Fibroblast of lung (primary cell): ENCODE measurements at regions not wholly inside any gene's neighbourhood (a gene's known extent, or its start where the extent isn't known, plus 50 kb on each side); places are given as distances from the start of the nearest gene placed in this dataset.

Source experiments
- DNase-seq, 2 donors: peaks; one replicate each; pipeline versions ENCODE4 v3.0.0 to v3.0.0-alpha.2; 2010; ENCODE audit warnings: low read depth in 2 of 2
- H2AFZ ChIP-seq: 2 replicates; pipeline ENCODE4 v1.5.1; 2012; ENCODE audit warnings: low read length, control low read depth, inconsistent platforms
- H3K27ac ChIP-seq: 2 replicates; pipeline ENCODE4 v1.5.1; 2011; ENCODE audit warnings: low read length, control low read depth; ENCODE audit not compliant: insufficient read depth
- H3K27me3 ChIP-seq: 2 replicates; pipeline ENCODE4 v1.5.1; 2011; ENCODE audit warnings: mild to moderate bottlenecking, low read length; ENCODE audit not compliant: control insufficient read depth, insufficient read depth
- H3K36me3 ChIP-seq: 2 replicates; pipeline ENCODE4 v1.5.1; 2011; ENCODE audit warnings: low read length; ENCODE audit not compliant: control insufficient read depth, insufficient read depth
- H3K4me1 ChIP-seq: 2 replicates; pipeline ENCODE4 v1.5.1; 2011; ENCODE audit warnings: low read length; ENCODE audit not compliant: control insufficient read depth, insufficient read depth; ENCODE audit errors: extremely low read depth
- H3K4me2 ChIP-seq: 2 replicates; pipeline ENCODE4 v1.5.1; 2011; ENCODE audit warnings: low read length, control low read depth; ENCODE audit not compliant: insufficient read depth; ENCODE audit errors: extremely low read depth
- H3K4me3 ChIP-seq, 4 experiments: fragments of 200-600 bp in 1 of 4; sonication (generic) in 1 of 4; replicated peaks in 1 of 4; 2 replicates each; pipeline ENCODE4 v1.5.1; 2011 to 2016; ENCODE audit warnings: low read length in 4 of 4, low read depth in 3 of 4, mild to moderate bottlenecking in 3 of 4, control low read depth in 2 of 4, inconsistent platforms in 1 of 4, mixed read lengths in 1 of 4; ENCODE audit not compliant: insufficient read depth in 1 of 4; ENCODE audit errors: control extremely low read depth in 1 of 4
- H3K79me2 ChIP-seq: 2 replicates; pipeline ENCODE4 v1.5.1; 2012; ENCODE audit warnings: mild to moderate bottlenecking, low read length, inconsistent platforms; ENCODE audit not compliant: control insufficient read depth, insufficient read depth
- H3K9ac ChIP-seq: 2 replicates; pipeline ENCODE4 v1.5.1; 2011; ENCODE audit warnings: mild to moderate bottlenecking, low read length, control low read depth; ENCODE audit not compliant: insufficient read depth
- H3K9me3 ChIP-seq: 2 replicates; pipeline ENCODE4 v1.5.1; 2012; ENCODE audit warnings: low read depth, low read length; ENCODE audit not compliant: control insufficient read depth, insufficient read depth
- H4K20me1 ChIP-seq: 2 replicates; pipeline ENCODE4 v1.5.1; 2011; ENCODE audit warnings: low read length; ENCODE audit not compliant: control insufficient read depth, insufficient read depth; ENCODE audit errors: extremely low read depth
- EZH2 ChIP-seq: IDR thresholded peaks from 2 replicates; pipeline ENCODE4 v1.5.1; 2012; ENCODE audit warnings: low read length, control low read depth, mild to moderate bottlenecking; ENCODE audit errors: missing control alignments
- TF ChIP-seq, protein P1 (sequence below), 2 donors: IDR thresholded peaks in 1 of 2; conservative IDR thresholded peaks in 1 of 2; 1 replicate in 1 of 2; 2 replicates in 1 of 2; pipeline ENCODE4 v1.5.1; 2011 to 2012; ENCODE audit warnings: low read length in 2 of 2, control low read depth in 1 of 2, inconsistent platforms in 1 of 2, low read depth in 1 of 2, mild to moderate bottlenecking in 1 of 2

DNA sequence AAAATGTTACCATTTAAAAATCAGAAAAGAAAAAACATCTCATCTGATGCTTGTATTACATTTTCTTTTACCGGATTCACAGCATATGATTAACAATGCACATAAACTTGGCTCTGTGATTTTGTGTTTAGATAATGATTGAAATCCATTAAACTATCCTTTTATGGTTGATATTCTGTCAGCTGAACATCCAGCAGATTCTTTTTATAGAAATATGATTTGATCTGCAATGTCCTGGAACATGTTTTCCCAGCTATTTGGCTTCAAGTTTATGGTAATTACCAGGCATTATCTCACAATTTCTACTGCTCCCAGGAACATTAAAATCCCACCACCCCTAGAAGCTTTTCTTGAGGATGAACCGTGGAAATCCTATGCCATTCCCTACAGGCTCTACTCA, 205.7 kb upstream of the TET2 start:
- H3K9ac ChIP-seq = no peak overlapping the region
- no peak overlapping the region for H2AFZ ChIP-seq
- H3K4me1 ChIP-seq = no peaks in the 10 kb centered on the region
- no peak for DNase-seq
- H3K27me3 ChIP-seq = no peaks in the 10 kb centered on the region
- no peaks in the 10 kb centered on the region for H3K36me3 ChIP-seq
- H3K9me3 ChIP-seq = no peaks in the 10 kb centered on the region
- TF ChIP-seq EZH2 = no peak
- TF ChIP-seq, protein P1, sequence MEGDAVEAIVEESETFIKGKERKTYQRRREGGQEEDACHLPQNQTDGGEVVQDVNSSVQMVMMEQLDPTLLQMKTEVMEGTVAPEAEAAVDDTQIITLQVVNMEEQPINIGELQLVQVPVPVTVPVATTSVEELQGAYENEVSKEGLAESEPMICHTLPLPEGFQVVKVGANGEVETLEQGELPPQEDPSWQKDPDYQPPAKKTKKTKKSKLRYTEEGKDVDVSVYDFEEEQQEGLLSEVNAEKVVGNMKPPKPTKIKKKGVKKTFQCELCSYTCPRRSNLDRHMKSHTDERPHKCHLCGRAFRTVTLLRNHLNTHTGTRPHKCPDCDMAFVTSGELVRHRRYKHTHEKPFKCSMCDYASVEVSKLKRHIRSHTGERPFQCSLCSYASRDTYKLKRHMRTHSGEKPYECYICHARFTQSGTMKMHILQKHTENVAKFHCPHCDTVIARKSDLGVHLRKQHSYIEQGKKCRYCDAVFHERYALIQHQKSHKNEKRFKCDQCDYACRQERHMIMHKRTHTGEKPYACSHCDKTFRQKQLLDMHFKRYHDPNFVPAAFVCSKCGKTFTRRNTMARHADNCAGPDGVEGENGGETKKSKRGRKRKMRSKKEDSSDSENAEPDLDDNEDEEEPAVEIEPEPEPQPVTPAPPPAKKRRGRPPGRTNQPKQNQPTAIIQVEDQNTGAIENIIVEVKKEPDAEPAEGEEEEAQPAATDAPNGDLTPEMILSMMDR (conservative IDR thresholded peaks at IDR 0.05 in 1 of 2, IDR thresholded peaks at IDR 0.05 in 1 of 2; ENCODE audit: low read depth in 1 of 2, low read length in 2 of 2) = no peak
- no peak overlapping the region for H3K4me3 ChIP-seq
- H3K27ac ChIP-seq = no peak overlapping the region
- no peaks in the 10 kb centered on the region for H4K20me1 ChIP-seq
- H3K79me2 ChIP-seq = no peaks in the 10 kb centered on the region
- no peak overlapping the region for H3K4me2 ChIP-seq

DNA sequence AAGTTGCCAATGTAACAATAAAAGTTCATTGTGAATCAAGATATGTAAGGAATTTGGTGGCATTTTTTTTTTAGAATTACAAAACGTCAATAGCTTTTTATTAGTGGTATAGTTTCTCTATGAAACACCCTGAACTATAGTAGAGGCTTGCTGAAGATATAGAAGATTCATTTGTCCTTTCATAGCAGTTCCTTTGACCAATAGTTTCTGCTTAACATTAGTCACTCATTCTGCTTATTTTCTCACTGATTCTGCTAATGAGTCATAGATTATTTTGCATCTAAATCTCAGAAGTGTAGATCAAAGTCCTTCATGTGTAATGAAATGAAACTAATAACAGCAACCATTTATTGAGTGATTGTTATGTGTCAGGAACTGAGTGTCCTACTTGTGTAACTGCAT, 205.0 kb upstream of the TET2 start:
- H3K4me3 ChIP-seq = no peak overlapping the region
- H3K27ac ChIP-seq = no peak overlapping the region
- H2AFZ ChIP-seq = no peak overlapping the region
- no peaks in the 10 kb centered on the region for H3K79me2 ChIP-seq
- H3K27me3 ChIP-seq = no peaks in the 10 kb centered on the region
- H3K9ac ChIP-seq = no peak overlapping the region
- no peak for TF ChIP-seq EZH2
- TF ChIP-seq, protein P1 (conservative IDR thresholded peaks at IDR 0.05 in 1 of 2, IDR thresholded peaks at IDR 0.05 in 1 of 2; ENCODE audit: low read depth in 1 of 2, low read length in 2 of 2) = no peak
- no peaks in the 10 kb centered on the region for H3K36me3 ChIP-seq
- DNase-seq = peak in 1 of 2 donors; percentile 39
- H3K9me3 ChIP-seq = no peaks in the 10 kb centered on the region
- H3K4me2 ChIP-seq = no peak overlapping the region
- no peaks in the 10 kb centered on the region for H4K20me1 ChIP-seq
- no peaks in the 10 kb centered on the region for H3K4me1 ChIP-seq

DNA sequence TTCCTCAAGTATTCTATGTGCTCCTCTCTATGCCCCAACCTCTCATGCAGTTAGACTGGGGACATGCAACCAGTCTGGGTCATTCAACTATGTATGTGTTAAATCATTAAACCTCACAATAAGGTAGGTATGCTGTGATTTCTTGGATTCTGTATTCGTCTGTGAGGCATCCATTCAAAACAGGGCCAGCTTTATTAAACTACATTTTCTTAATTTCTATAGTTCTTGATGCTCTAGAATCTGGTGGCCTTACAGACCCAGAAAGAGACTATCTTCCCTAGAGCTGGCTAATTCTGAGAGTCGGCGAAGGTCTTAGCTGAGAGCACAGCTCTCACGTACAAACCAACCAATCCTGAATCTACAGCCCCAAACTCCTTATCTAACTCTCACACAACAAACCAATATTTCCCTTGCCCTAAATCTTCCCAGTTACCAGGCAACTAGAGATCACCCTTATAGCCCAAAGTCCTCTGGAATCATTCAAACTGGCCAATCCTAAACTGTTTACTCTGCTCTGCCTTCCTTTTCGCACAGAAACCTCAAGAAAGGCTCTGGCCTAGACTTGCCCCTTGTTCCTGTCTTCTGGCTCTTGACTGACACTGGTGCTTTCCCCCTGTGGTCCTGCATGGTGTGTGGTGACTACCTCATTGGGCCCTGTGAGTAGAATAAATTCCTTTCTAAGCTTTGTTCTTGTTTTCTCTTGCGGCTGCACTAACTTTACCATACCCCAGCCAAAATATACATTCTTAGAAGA, 203.5 kb upstream of the TET2 start:
- TF ChIP-seq EZH2 = no peak
- TF ChIP-seq, protein P1 (conservative IDR thresholded peaks at IDR 0.05 in 1 of 2, IDR thresholded peaks at IDR 0.05 in 1 of 2; ENCODE audit: low read depth in 1 of 2, low read length in 2 of 2) = no peak
- Histone ChIP-seq H3K4me1 (no peaks in the 10 kb centered on the region), H3K4me3 (no peak overlapping the region), H3K27me3 (no peaks in the 10 kb centered on the region), H4K20me1 (no peaks in the 10 kb centered on the region), H3K27ac (no peak overlapping the region), H3K79me2 (no peaks in the 10 kb centered on the region), H3K9ac (no peak overlapping the region), H3K9me3 (no peaks in the 10 kb centered on the region), H2AFZ (no peak overlapping the region), H3K36me3 (no peaks in the 10 kb centered on the region), H3K4me2 (no peak overlapping the region)
- DNase-seq = peak; percentile 6 to 59
